ENCODE measurements at regions not wholly inside any gene's neighbourhood (a gene's known extent, or its start where the extent isn't known, plus 50 kb on each side); places are given as distances from the start of the nearest gene placed in this dataset.

GRCh38 chr1:80258659-80259058, 1252.1 kb upstream of the ADGRL4 start:
- Mint-ChIP-seq H3K27ac (no peak overlapping the region), H3K27me3 (ENCODE audit: low read depth) (no peaks in the 10 kb centered on the region), H3K36me3 (ENCODE audit: low read depth) (no peaks in the 10 kb centered on the region), H3K4me3 (ENCODE audit: low read depth) (no peak overlapping the region), H3K9me3 (peaks cover 40% of the 10 kb centered on the region), H3K4me1 (ENCODE audit: low read depth) (no peaks in the 10 kb centered on the region)
- intact Hi-C loops (cut with micrococcal nuclease) = no loop called here
- DNase-seq (ENCODE audit: low spot score) = no peak

DNA sequence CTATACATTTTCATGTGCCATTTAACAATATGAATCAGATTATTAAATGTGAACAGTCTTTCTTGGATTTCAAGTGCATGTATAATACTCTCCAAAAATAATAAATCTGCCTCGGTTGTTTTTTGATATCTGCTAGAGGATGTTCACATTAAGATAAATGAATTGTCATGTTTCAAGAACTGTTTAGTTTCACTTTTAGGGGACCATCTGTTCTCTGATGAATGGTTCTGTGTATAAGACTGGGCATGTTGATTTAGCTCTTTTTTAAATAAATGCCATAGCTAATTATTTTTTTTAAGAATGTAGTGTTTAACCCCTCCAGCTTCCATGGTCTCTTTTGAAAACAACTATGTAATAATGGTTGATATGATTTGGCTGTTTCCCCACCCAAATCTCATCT, 1245.1 kb upstream of the ADGRL4 start:
- no peak for DNase-seq (ENCODE audit: low spot score)
- H3K9me3 Mint-ChIP-seq = peaks cover 18% of the 10 kb centered on the region
- H3K4me3 Mint-ChIP-seq (ENCODE audit: low read depth) = no peak overlapping the region
- intact Hi-C loops (cut with micrococcal nuclease) = no loop called here
- no peaks in the 10 kb centered on the region for H3K36me3 Mint-ChIP-seq (ENCODE audit: low read depth)
- no peaks in the 10 kb centered on the region for H3K4me1 Mint-ChIP-seq (ENCODE audit: low read depth)
- no peaks in the 10 kb centered on the region for H3K27me3 Mint-ChIP-seq (ENCODE audit: low read depth)
- no peak overlapping the region for H3K27ac Mint-ChIP-seq

DNA sequence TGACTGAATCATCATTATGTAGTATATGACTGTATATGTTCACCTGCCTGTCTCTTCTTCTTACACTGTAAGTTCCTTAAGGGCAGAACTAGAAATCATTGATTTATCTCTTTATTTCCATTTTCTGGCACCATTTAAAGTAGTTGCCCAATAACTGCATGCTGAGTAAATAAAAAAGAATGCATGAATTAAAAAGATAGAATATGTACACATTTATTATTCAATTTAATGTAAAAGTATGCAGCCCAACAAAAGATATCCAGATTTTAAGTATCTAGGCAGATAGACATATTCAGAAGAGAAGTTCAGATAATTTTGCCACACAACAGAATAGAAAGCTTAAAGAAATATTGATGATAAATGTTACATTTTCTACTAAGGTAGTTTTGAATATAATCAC, 1244.6 kb upstream of the ADGRL4 start:
- H3K27ac Mint-ChIP-seq = no peak overlapping the region
- H3K36me3 Mint-ChIP-seq (ENCODE audit: low read depth) = no peaks in the 10 kb centered on the region
- no peak for DNase-seq (ENCODE audit: low spot score)
- H3K4me1 Mint-ChIP-seq (ENCODE audit: low read depth) = no peaks in the 10 kb centered on the region
- no peaks in the 10 kb centered on the region for H3K27me3 Mint-ChIP-seq (ENCODE audit: low read depth)
- intact Hi-C loops (cut with micrococcal nuclease) = no loop called here
- H3K9me3 Mint-ChIP-seq = peaks cover 18% of the 10 kb centered on the region
- no peak overlapping the region for H3K4me3 Mint-ChIP-seq (ENCODE audit: low read depth)

DNA sequence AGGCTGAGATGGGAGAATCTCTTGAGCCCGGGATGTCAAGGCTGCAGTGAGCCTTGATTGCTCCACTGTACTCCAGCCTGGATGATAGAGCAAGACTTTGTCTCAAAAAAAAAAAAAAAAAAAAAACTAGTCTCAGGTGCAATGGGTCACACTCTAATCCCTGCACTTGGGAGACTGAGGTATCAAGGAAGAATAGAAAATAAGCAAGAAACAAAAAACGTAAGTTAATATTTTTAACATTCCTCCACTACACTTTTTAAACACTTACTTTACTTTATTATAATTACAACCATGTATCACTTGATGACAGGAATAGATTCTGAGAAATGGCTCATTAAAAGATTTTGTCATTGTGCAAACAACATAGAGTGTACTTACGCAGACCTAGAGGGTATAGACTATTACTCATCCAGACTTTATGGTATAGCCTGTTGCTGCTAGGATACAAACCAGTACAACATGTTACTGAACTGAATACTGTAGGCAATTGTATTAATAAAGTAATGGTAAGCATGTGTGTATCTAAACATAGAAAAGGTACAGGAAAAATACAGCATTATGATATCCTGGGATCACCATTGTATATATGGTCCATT, 1244.1 kb upstream of the ADGRL4 start:
- intact Hi-C loops (cut with micrococcal nuclease) = no loop called here
- H3K4me1 Mint-ChIP-seq (ENCODE audit: low read depth) = no peaks in the 10 kb centered on the region
- H3K36me3 Mint-ChIP-seq (ENCODE audit: low read depth) = no peaks in the 10 kb centered on the region
- H3K4me3 Mint-ChIP-seq (ENCODE audit: low read depth) = no peak overlapping the region
- H3K9me3 Mint-ChIP-seq = peaks cover 18% of the 10 kb centered on the region
- H3K27me3 Mint-ChIP-seq (ENCODE audit: low read depth) = no peaks in the 10 kb centered on the region
- DNase-seq (ENCODE audit: low spot score) = no peak
- H3K27ac Mint-ChIP-seq = no peak overlapping the region

- peaks cover 18% of the 10 kb centered on the region for H3K9me3 Mint-ChIP-seq
- no peak overlapping the region for H3K4me3 Mint-ChIP-seq (ENCODE audit: low read depth)
- H3K27me3 Mint-ChIP-seq (ENCODE audit: low read depth) = no peaks in the 10 kb centered on the region
- intact Hi-C loops (cut with micrococcal nuclease) = no loop called here
- no peaks in the 10 kb centered on the region for H3K4me1 Mint-ChIP-seq (ENCODE audit: low read depth)
- no peak overlapping the region for H3K27ac Mint-ChIP-seq
- H3K36me3 Mint-ChIP-seq (ENCODE audit: low read depth) = no peaks in the 10 kb centered on the region
- DNase-seq (ENCODE audit: low spot score) = no peak
Measured at GRCh38 chr1:80249699-80250098, 1243.2 kb upstream of the ADGRL4 start.

- H3K9me3 Mint-ChIP-seq = peaks cover 19% of the 10 kb centered on the region
- H3K27ac Mint-ChIP-seq = no peak overlapping the region
- H3K36me3 Mint-ChIP-seq (ENCODE audit: low read depth) = no peaks in the 10 kb centered on the region
- intact Hi-C loops (cut with micrococcal nuclease) = no loop called here
- no peaks in the 10 kb centered on the region for H3K27me3 Mint-ChIP-seq (ENCODE audit: low read depth)
- H3K4me3 Mint-ChIP-seq (ENCODE audit: low read depth) = no peak overlapping the region
- DNase-seq (ENCODE audit: low spot score) = no peak
- H3K4me1 Mint-ChIP-seq (ENCODE audit: low read depth) = no peaks in the 10 kb centered on the region
Measured at GRCh38 chr1:80248886-80249285, 1242.4 kb upstream of the ADGRL4 start.

DNA sequence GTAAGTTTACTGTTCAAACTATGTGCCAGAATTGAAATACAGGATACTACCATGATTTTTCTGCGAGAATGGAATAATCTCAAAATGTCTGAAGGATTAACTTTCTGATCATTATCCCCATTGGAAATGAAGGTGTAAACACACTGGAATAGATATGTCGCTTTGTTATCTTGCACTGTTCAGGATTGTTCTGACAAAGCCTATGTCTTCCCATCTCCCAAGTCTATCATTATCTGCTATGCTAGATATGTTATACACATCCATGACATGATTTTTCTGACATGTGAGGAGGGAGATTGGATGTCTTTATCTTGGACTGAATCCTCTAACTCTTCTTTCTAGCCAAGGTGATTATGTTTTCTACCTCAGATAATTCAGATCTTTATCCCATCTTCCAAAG, 1239.3 kb upstream of the ADGRL4 start:
- no peak for DNase-seq (ENCODE audit: low spot score)
- Mint-ChIP-seq H3K9me3 (peaks cover 19% of the 10 kb centered on the region), H3K27ac (no peak overlapping the region), H3K27me3 (ENCODE audit: low read depth) (no peaks in the 10 kb centered on the region), H3K36me3 (ENCODE audit: low read depth) (no peaks in the 10 kb centered on the region), H3K4me3 (ENCODE audit: low read depth) (no peak overlapping the region), H3K4me1 (ENCODE audit: low read depth) (no peaks in the 10 kb centered on the region)
- intact Hi-C loops (cut with micrococcal nuclease) = no loop called here

GRCh38 chr1:80244372-80244771, 1237.8 kb upstream of the ADGRL4 start:
- Mint-ChIP-seq H3K36me3 (ENCODE audit: low read depth) (no peaks in the 10 kb centered on the region), H3K4me3 (ENCODE audit: low read depth) (no peak overlapping the region), H3K27me3 (ENCODE audit: low read depth) (no peaks in the 10 kb centered on the region), H3K27ac (no peak overlapping the region), H3K9me3 (peaks cover 24% of the 10 kb centered on the region), H3K4me1 (ENCODE audit: low read depth) (no peaks in the 10 kb centered on the region)
- intact Hi-C loops (cut with micrococcal nuclease) = no loop called here
- no peak for DNase-seq (ENCODE audit: low spot score)

DNA sequence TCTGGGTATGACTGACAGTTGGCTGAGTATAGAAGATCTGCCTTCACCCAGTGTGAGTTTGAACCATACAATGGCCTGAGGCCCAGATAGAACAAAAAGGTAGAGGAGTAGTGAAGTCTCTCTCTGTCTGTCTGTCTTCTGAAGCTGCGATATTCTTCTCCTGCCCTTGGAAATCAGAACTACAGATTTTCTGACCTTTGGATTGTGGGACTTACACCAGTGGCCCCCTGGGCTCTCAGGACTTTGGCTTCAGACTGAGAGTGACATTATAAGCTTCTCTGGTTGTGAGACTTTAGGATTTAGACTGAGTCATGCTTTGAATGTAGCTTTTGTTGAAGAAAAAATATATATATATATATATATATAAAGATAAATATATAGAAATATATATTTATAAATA, 1235.0 kb upstream of the ADGRL4 start:
- intact Hi-C loops (cut with micrococcal nuclease) = no loop called here
- Mint-ChIP-seq H3K4me3 (ENCODE audit: low read depth) (no peak overlapping the region), H3K9me3 (peaks cover 23% of the 10 kb centered on the region), H3K27me3 (ENCODE audit: low read depth) (no peaks in the 10 kb centered on the region), H3K4me1 (ENCODE audit: low read depth) (no peaks in the 10 kb centered on the region), H3K36me3 (ENCODE audit: low read depth) (no peaks in the 10 kb centered on the region), H3K27ac (no peak overlapping the region)
- DNase-seq (ENCODE audit: low spot score) = no peak

DNA sequence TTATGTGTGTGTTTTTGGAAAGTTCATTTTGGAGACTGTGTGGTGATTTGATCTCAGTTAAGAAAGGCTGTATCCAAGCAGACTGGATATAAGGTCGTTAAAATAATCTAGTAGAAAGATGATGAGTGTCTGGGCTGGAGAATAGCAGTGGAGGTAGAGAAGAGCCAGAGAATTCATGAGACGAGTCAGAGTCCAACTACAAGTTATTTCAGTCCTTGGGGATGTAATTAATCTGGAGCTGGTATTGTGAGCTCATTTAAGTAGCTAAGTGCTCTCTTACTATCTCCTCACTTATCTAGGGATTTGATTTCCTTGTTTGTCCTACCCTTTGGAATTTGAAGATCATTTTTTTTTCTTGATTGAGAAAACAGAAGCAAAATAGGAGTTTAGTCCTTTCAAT, 1219.0 kb upstream of the ADGRL4 start:
- no peaks in the 10 kb centered on the region for H3K36me3 Mint-ChIP-seq (ENCODE audit: low read depth)
- no peaks in the 10 kb centered on the region for H3K27me3 Mint-ChIP-seq (ENCODE audit: low read depth)
- peaks cover 11% of the 10 kb centered on the region for H3K9me3 Mint-ChIP-seq
- H3K4me3 Mint-ChIP-seq (ENCODE audit: low read depth) = no peak overlapping the region
- H3K4me1 Mint-ChIP-seq (ENCODE audit: low read depth) = no peaks in the 10 kb centered on the region
- DNase-seq (ENCODE audit: low spot score) = no peak
- intact Hi-C loops (cut with micrococcal nuclease) = no loop called here
- H3K27ac Mint-ChIP-seq = no peak overlapping the region

GRCh38 chr1:80221319-80221718, 1214.8 kb upstream of the ADGRL4 start:
- Mint-ChIP-seq H3K9me3 (peaks cover 9% of the 10 kb centered on the region), H3K27ac (no peak overlapping the region), H3K4me3 (ENCODE audit: low read depth) (no peak overlapping the region), H3K4me1 (ENCODE audit: low read depth) (no peaks in the 10 kb centered on the region), H3K27me3 (ENCODE audit: low read depth) (no peaks in the 10 kb centered on the region), H3K36me3 (ENCODE audit: low read depth) (no peaks in the 10 kb centered on the region)
- no peak for DNase-seq (ENCODE audit: low spot score)
- intact Hi-C loops (cut with micrococcal nuclease) = no loop called here

DNA sequence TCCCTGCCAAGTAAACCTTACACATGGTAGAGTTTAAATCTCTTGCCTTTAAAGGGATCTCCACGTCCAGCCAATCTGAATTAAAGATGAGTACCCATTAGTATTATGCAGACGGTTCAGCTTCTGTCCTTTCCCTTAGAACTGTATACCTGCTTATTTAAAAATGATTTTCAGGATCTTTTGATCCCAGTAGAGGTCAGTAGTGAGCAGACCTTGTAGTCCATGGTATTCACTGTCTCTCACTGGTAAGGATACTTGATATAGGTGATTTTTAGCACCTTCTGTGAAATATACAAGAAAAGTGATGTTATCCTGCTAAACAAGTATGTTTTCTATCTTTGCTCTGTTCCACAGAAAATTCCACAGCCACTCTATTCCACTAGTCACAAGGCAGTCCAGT, 1211.6 kb upstream of the ADGRL4 start:
- no peak for DNase-seq (ENCODE audit: low spot score)
- H3K27ac Mint-ChIP-seq = no peak overlapping the region
- no peaks in the 10 kb centered on the region for H3K36me3 Mint-ChIP-seq (ENCODE audit: low read depth)
- intact Hi-C loops (cut with micrococcal nuclease) = no loop called here
- no peaks in the 10 kb centered on the region for H3K9me3 Mint-ChIP-seq
- no peaks in the 10 kb centered on the region for H3K4me1 Mint-ChIP-seq (ENCODE audit: low read depth)
- H3K27me3 Mint-ChIP-seq (ENCODE audit: low read depth) = no peaks in the 10 kb centered on the region
- H3K4me3 Mint-ChIP-seq (ENCODE audit: low read depth) = no peak overlapping the region

DNA sequence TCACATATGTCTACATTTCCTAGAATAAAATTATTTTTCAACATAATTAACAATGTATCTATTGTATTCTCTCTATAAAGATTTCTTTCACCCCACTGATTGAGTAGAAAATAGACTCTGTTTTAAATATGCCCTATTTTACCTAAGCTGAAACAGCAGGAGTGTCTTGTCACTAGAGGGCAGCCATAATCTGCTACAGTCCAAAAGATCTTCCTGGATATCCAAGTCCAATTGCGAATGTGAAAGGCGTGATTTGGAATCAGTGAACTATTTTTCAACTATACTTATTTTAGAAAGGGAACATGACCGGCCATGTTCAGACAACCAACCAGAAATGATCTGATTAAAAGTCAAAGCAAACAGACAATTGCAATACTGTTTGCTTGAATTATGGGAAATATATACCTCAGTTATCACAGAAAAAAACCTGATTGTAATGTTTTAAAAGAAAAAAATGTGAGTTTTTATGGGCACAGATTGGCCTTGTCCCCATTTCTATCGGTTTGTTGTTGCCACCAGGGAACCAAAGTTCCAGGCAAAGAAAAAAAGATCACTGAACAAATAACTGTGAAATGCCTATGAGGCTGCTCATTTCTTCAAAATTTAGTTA, 1211.0 kb upstream of the ADGRL4 start:
- H3K27ac Mint-ChIP-seq = no peak overlapping the region
- H3K36me3 Mint-ChIP-seq (ENCODE audit: low read depth) = no peaks in the 10 kb centered on the region
- no peaks in the 10 kb centered on the region for H3K4me1 Mint-ChIP-seq (ENCODE audit: low read depth)
- H3K4me3 Mint-ChIP-seq (ENCODE audit: low read depth) = no peak overlapping the region
- DNase-seq (ENCODE audit: low spot score) = no peak
- intact Hi-C loops (cut with micrococcal nuclease) = no loop called here
- no peaks in the 10 kb centered on the region for H3K9me3 Mint-ChIP-seq
- no peaks in the 10 kb centered on the region for H3K27me3 Mint-ChIP-seq (ENCODE audit: low read depth)

Measured in activated T-helper 2 cell treated with anti-CD3 and anti-CD28 coated beads, Interferon-gamma antibody, Interleukin-2, Interleukin-4, amounts not matched to agents 10 μg/mL and 5 μg/mL and 100 μg/mL, durations not matched to agents 14 hours and 24 hours and 36 hours (primary cell).